ENCODE measurements at regions not wholly inside any gene's neighbourhood (a gene's known extent, or its start where the extent isn't known, plus 50 kb on each side); places are given as distances from the start of the nearest gene placed in this dataset.
A peak's percentile ranks its signal among the peaks of the same experiment; 100 is the strongest.
"Not testable (repeated sequence)": the region's sequence is repeated elsewhere in the genome, so short reads cannot be mapped to it uniquely, and the experiment has no call there.

GRCh38 chr4:94063084-94063483 is 144.6 kb upstream of the SMARCAD1 start:
- no peak for TF ChIP-seq CTCF (IDR thresholded peaks at IDR 0.05; ENCODE audit: poor library complexity, severe bottlenecking)

GRCh38 chr4:94068753-94069719 is 138.6 kb upstream of the SMARCAD1 start:
- Histone ChIP-seq H3K4me3 (ENCODE audit: severe bottlenecking) (no peak overlapping the region), H3K36me3 (ENCODE audit: low read depth) (no peaks in the 10 kb centered on the region), H3K4me1 (ENCODE audit: insufficient read depth, poor library complexity, severe bottlenecking) (no peaks in the 10 kb centered on the region), H3K9me3 (ENCODE audit: severe bottlenecking) (no peaks in the 10 kb centered on the region), H3K27me3 (ENCODE audit: insufficient read depth, poor library complexity, severe bottlenecking) (peaks cover 15% of the 10 kb centered on the region), H3K27ac (ENCODE audit: poor library complexity, severe bottlenecking) (no peak overlapping the region)
- no peak for TF ChIP-seq CTCF (IDR thresholded peaks at IDR 0.05; ENCODE audit: poor library complexity, severe bottlenecking)
- DNase-seq (ENCODE audit: low spot score) (no peak), ATAC-seq (ENCODE audit: low read depth) (no peak)

More at GRCh38 chr4:94063084-94063483, 144.6 kb upstream of the SMARCAD1 start:
- Histone ChIP-seq H3K27ac (ENCODE audit: poor library complexity, severe bottlenecking) (no peak overlapping the region), H3K36me3 (ENCODE audit: low read depth) (no peaks in the 10 kb centered on the region), H3K27me3 (ENCODE audit: insufficient read depth, poor library complexity, severe bottlenecking) (peaks cover 6% of the 10 kb centered on the region), H3K9me3 (ENCODE audit: severe bottlenecking) (no peaks in the 10 kb centered on the region), H3K4me1 (ENCODE audit: insufficient read depth, poor library complexity, severe bottlenecking) (no peaks in the 10 kb centered on the region), H3K4me3 (ENCODE audit: severe bottlenecking) (no peak overlapping the region)
- ATAC-seq (ENCODE audit: low read depth): no peak
- no peak for DNase-seq (ENCODE audit: low spot score)

GRCh38 chr4:94076498-94076897 is 131.2 kb upstream of the SMARCAD1 start:
- H3K9me3 ChIP-seq (ENCODE audit: severe bottlenecking): no peaks in the 10 kb centered on the region
- TF ChIP-seq CTCF (IDR thresholded peaks at IDR 0.05; ENCODE audit: poor library complexity, severe bottlenecking): no peak
- no peaks in the 10 kb centered on the region for H3K27me3 ChIP-seq (ENCODE audit: insufficient read depth, poor library complexity, severe bottlenecking)
- no peaks in the 10 kb centered on the region for H3K36me3 ChIP-seq (ENCODE audit: low read depth)
- ATAC-seq (ENCODE audit: low read depth): 0 out of 3 replicates have a peak, but pooled peaks have one; percentile 29
- H3K4me3 ChIP-seq (ENCODE audit: severe bottlenecking): no peak overlapping the region
- no peak for DNase-seq (ENCODE audit: low spot score)
- H3K27ac ChIP-seq (ENCODE audit: poor library complexity, severe bottlenecking): no peak overlapping the region
- H3K4me1 ChIP-seq (ENCODE audit: insufficient read depth, poor library complexity, severe bottlenecking): no peaks in the 10 kb centered on the region

GRCh38 chr4:94084155-94084554 is 123.5 kb upstream of the SMARCAD1 start:
- H3K36me3 ChIP-seq (ENCODE audit: low read depth): no peaks in the 10 kb centered on the region
- DNase-seq (ENCODE audit: low spot score) (no peak), ATAC-seq (ENCODE audit: low read depth) (no peak)
- H3K27me3 ChIP-seq (ENCODE audit: insufficient read depth, poor library complexity, severe bottlenecking): no peaks in the 10 kb centered on the region
- H3K4me1 ChIP-seq (ENCODE audit: insufficient read depth, poor library complexity, severe bottlenecking): no peaks in the 10 kb centered on the region
- no peaks in the 10 kb centered on the region for H3K9me3 ChIP-seq (ENCODE audit: severe bottlenecking)
- H3K4me3 ChIP-seq (ENCODE audit: severe bottlenecking): no peak overlapping the region
- H3K27ac ChIP-seq (ENCODE audit: poor library complexity, severe bottlenecking): no peak overlapping the region
- no peak for TF ChIP-seq CTCF (IDR thresholded peaks at IDR 0.05; ENCODE audit: poor library complexity, severe bottlenecking)

GRCh38 chr4:94099141-94099540 is 108.5 kb upstream of the SMARCAD1 start:
- not testable (repeated sequence) for DNase-seq (ENCODE audit: low spot score); H3K27me3 ChIP-seq (ENCODE audit: insufficient read depth, poor library complexity, severe bottlenecking)

More at GRCh38 chr4:94099141-94099540, 108.5 kb upstream of the SMARCAD1 start:
- ATAC-seq (ENCODE audit: low read depth); H3K9me3 ChIP-seq (ENCODE audit: severe bottlenecking); H3K4me1 ChIP-seq (ENCODE audit: insufficient read depth, poor library complexity, severe bottlenecking); H3K27ac ChIP-seq (ENCODE audit: poor library complexity, severe bottlenecking); H3K36me3 ChIP-seq (ENCODE audit: low read depth); H3K4me3 ChIP-seq (ENCODE audit: severe bottlenecking): not testable (repeated sequence)

Measured in RWPE2 (cell line).